ENCODE measurements at regions not wholly inside any gene's neighbourhood (a gene's known extent, or its start where the extent isn't known, plus 50 kb on each side); places are given as distances from the start of the nearest gene placed in this dataset.

GRCh38 chr1:57615956-57616355 lies 192.1 kb upstream of the DAB1 start:
- TF ChIP-seq CTCF (conservative IDR thresholded peaks at IDR 0.05 in 1 of 2, IDR thresholded peaks at IDR 0.05 in 1 of 2; ENCODE audit: low read depth in 1 of 2, low read length in 2 of 2): no peak
- no peak for TF ChIP-seq EZH2 (IDR thresholded peaks at IDR 0.05; ENCODE audit: low read length, missing control alignments)
